ENCODE measurements at regions not wholly inside any gene's neighbourhood (a gene's known extent, or its start where the extent isn't known, plus 50 kb on each side); places are given as distances from the start of the nearest gene placed in this dataset.

DNA sequence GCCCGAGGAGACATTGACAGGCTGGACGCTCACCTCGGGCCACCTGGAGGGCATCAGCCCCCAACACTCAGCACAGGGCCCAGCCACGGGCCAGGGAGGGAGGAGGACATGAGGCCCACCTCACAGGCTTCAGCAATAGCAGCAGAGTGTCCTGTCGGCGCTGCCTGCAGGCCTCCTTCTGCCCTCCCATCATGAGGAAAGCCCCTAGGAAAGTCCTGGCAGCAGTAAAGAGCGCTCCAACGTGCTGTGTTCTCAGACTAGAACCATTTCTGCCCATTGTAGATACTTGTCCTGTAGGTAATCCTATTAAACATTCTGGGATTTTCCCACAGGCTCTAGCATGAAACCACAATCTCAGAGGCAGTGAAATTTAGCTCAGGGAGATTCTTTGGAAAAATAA, 62.0 kb upstream of the GALNT2 start:
- TF ChIP-seq, protein P1, sequence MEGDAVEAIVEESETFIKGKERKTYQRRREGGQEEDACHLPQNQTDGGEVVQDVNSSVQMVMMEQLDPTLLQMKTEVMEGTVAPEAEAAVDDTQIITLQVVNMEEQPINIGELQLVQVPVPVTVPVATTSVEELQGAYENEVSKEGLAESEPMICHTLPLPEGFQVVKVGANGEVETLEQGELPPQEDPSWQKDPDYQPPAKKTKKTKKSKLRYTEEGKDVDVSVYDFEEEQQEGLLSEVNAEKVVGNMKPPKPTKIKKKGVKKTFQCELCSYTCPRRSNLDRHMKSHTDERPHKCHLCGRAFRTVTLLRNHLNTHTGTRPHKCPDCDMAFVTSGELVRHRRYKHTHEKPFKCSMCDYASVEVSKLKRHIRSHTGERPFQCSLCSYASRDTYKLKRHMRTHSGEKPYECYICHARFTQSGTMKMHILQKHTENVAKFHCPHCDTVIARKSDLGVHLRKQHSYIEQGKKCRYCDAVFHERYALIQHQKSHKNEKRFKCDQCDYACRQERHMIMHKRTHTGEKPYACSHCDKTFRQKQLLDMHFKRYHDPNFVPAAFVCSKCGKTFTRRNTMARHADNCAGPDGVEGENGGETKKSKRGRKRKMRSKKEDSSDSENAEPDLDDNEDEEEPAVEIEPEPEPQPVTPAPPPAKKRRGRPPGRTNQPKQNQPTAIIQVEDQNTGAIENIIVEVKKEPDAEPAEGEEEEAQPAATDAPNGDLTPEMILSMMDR (IDR thresholded peaks at IDR 0.05): no peak
- no peak for TF ChIP-seq POLR2A (IDR thresholded peaks at IDR 0.05)

Measured in Peyer's patch (tissue), 4 donors.